K562 (cell line): ENCODE measurements at regions not wholly inside any gene's neighbourhood (a gene's known extent, or its start where the extent isn't known, plus 50 kb on each side); places are given as distances from the start of the nearest gene placed in this dataset.
"Not testable (repeated sequence)": the region's sequence is repeated elsewhere in the genome, so short reads cannot be mapped to it uniquely, and the experiment has no call there.

Experiments used
- ATAC-seq: fragments of 200-7000 bp; cut with Tn5 transposase; 3 replicates; pipeline ENCODE4 v1.9.1; 2020; ENCODE audit warnings: moderate library complexity
- BruUV-seq: library from RNA; stranded (reverse); fragments of 400-500 nt; replicated peaks from 2 replicates; lab custom pipeline; 2021; lab: Mats Ljungman, UMichigan
- CTCF ChIA-PET: fragments of 300-600 bp; formaldehyde crosslinking; extraction: SDS; loops from one replicate; lab custom pipeline; 2021; ENCODE audit warnings: low intra/inter-chr PET ratio; lab: Yijun Ruan, JAX
- POLR2A ChIA-PET: fragments of 300-600, 350-650 bp; sonication (Branson Sonifier 250); formaldehyde crosslinking; extraction: SDS; loops from one replicate; lab custom pipeline; 2021; ENCODE audit warnings: antibody characterized with exemption, inconsistent platforms; lab: Yijun Ruan, JAX
- DNase-seq, 4 experiments: peaks; one replicate each; pipeline versions ENCODE4 v3.0.0 to v3.0.0-alpha.2; 2011 to 2018; ENCODE audit warnings: low spot score in 3 of 4, mixed read lengths in 3 of 4; ENCODE audit errors: extremely low read depth in 1 of 4
- FAIRE-seq: peaks from 2 replicates; lab custom pipeline; 2011; peaks lifted over from hg19 to GRCh38; lab: Jason Lieb, UNC
- H2AFZ ChIP-seq: 2 replicates; pipeline ENCODE4 v1.6.0; 2011; ENCODE audit warnings: low read depth, low read length, control low read depth, inconsistent platforms
- H3K27ac ChIP-seq: fragments of 200-600 bp; 3 replicates; pipeline ENCODE4 v1.8.0; 2011; ENCODE audit warnings: low read depth, mild to moderate bottlenecking, control low read depth, inconsistent platforms, low read length, moderate library complexity, mixed read lengths; ENCODE audit errors: extremely low read depth
- H3K27me3 ChIP-seq, 2 experiments: fragments of 300-600 bp in 1 of 2; 2 replicates in 1 of 2; 3 replicates in 1 of 2; pipeline versions ENCODE4 v1.6.0 to v1.8.0; 2011; ENCODE audit warnings: inconsistent platforms in 2 of 2, low read length in 2 of 2, mild to moderate bottlenecking in 1 of 2, mixed read lengths in 1 of 2, moderate library complexity in 1 of 2; ENCODE audit not compliant: control insufficient read depth in 2 of 2, insufficient read depth in 2 of 2
- H3K36me3 ChIP-seq: fragments of 300-600 bp; 3 replicates; pipeline ENCODE4 v1.8.0; 2011; ENCODE audit warnings: mild to moderate bottlenecking, low read length, inconsistent platforms; ENCODE audit not compliant: control insufficient read depth, insufficient read depth
- H3K4me1 ChIP-seq, 2 experiments: fragments of 200-600 bp in 1 of 2; replicated peaks in 1 of 2; 2 replicates in 1 of 2; 3 replicates in 1 of 2; pipeline versions ENCODE4 v1.5.1 to v1.8.0; 2011; ENCODE audit warnings: inconsistent platforms in 2 of 2, low read length in 2 of 2, mild to moderate bottlenecking in 1 of 2, mixed read lengths in 1 of 2, moderate library complexity in 1 of 2; ENCODE audit not compliant: control insufficient read depth in 2 of 2, insufficient read depth in 2 of 2
- H3K4me2 ChIP-seq: 2 replicates; pipeline ENCODE4 v1.6.1; 2011; ENCODE audit warnings: low read length, control low read depth, inconsistent platforms, mixed read lengths; ENCODE audit not compliant: insufficient read depth
- H3K4me3 ChIP-seq: fragments of 200-600 bp; sonication (generic), shearing (Covaris generic); 2 replicates; pipeline ENCODE4 v1.5.1; 2016; ENCODE audit warnings: control low read depth, inconsistent platforms
- H3K79me2 ChIP-seq: fragments of 200-600 bp; 3 replicates; pipeline ENCODE4 v1.8.0; 2011; ENCODE audit warnings: low read length, inconsistent platforms; ENCODE audit not compliant: control insufficient read depth, insufficient read depth
- H3K9ac ChIP-seq, 2 experiments: 2 replicates each; pipeline versions ENCODE4 v1.6.0 to v1.6.1; 2011; ENCODE audit warnings: low read depth in 2 of 2, low read length in 2 of 2, control low read depth in 1 of 2, inconsistent platforms in 1 of 2, mild to moderate bottlenecking in 1 of 2, mixed read lengths in 1 of 2; ENCODE audit not compliant: insufficient read depth in 1 of 2
- H3K9me1 ChIP-seq: one replicate; pipeline ENCODE4 v1.6.0; 2011; ENCODE audit warnings: inconsistent platforms, mild to moderate bottlenecking, low read length, moderate library complexity; ENCODE audit not compliant: control insufficient read depth, insufficient read depth
- H3K9me3 ChIP-seq: replicated peaks from 2 replicates; pipeline ENCODE4 v1.5.1; 2011; ENCODE audit warnings: low read depth, low read length, inconsistent platforms; ENCODE audit not compliant: control insufficient read depth, insufficient read depth
- H4K20me1 ChIP-seq: replicated peaks from 2 replicates; pipeline ENCODE4 v1.6.1; 2011; ENCODE audit warnings: low read length, inconsistent platforms, mixed read lengths; ENCODE audit not compliant: control insufficient read depth, insufficient read depth
- ATF1 ChIP-seq, 2 experiments: fragments of 450-650 bp in 1 of 2; IDR thresholded peaks; 2 replicates each; pipeline ENCODE4 v1.6.1; 2016; ENCODE audit warnings: missing compliant biosample characterization in 1 of 2, missing genetic modification characterization in 1 of 2
- CEBPB ChIP-seq: fragments of 450-650 bp; IDR thresholded peaks from 2 replicates; pipeline ENCODE4 v1.6.1; 2016; ENCODE audit warnings: missing genetic modification characterization, missing compliant biosample characterization
- CREBBP ChIP-seq: IDR thresholded peaks from one replicate; pipeline ENCODE4 v1.6.1; 2012; ENCODE audit warnings: low read depth, mild to moderate bottlenecking, control low read depth, inconsistent platforms, low read length
- CXXC5 ChIP-seq: fragments of 250-450 bp; sonication (Bioruptor Pico); IDR thresholded peaks from 2 replicates; pipeline ENCODE4 v1.8.0; 2022; ENCODE audit warnings: inconsistent platforms, mild to moderate bottlenecking, moderate library complexity
- ETV1 ChIP-seq: fragments of 450-650 bp; conservative IDR thresholded peaks from 2 replicates; pipeline ENCODE4 v1.6.1; 2016; ENCODE audit warnings: missing genetic modification characterization, control low read depth, low read depth, missing compliant biosample characterization
- KLF6 ChIP-seq: fragments of 250-450 bp; sonication (Bioruptor Pico); IDR thresholded peaks from 2 replicates; pipeline ENCODE4 v1.4.0; 2020; ENCODE audit warnings: mild to moderate bottlenecking, moderate library complexity, borderline replicate concordance
- TAF1 ChIP-seq: IDR thresholded peaks from 2 replicates; pipeline ENCODE4 v1.6.1; 2011; ENCODE audit warnings: mild to moderate bottlenecking, low read length, moderate library complexity; ENCODE audit not compliant: insufficient read depth, control insufficient read depth, severe bottlenecking; ENCODE audit errors: extremely low read depth
- ZBTB9 ChIP-seq: fragments of 450-650 bp; formaldehyde crosslinking; IDR thresholded peaks from 2 replicates; pipeline ENCODE4 v1.4.0; 2020; ENCODE audit warnings: mild to moderate bottlenecking, moderate library complexity
- ZNF165 ChIP-seq: fragments of 250-450 bp; sonication (Bioruptor Pico); IDR thresholded peaks from 2 replicates; pipeline ENCODE4 v1.4.0; 2020; ENCODE audit warnings: borderline replicate concordance
- ZNF224 ChIP-seq: sonication (generic); formaldehyde crosslinking; IDR thresholded peaks from 2 replicates; pipeline ENCODE4 v1.8.0; 2022; ENCODE audit warnings: mild to moderate bottlenecking, missing genetic modification reagents
- ZNF395 ChIP-seq: fragments of 200-800 bp; sonication (Bioruptor generic); IDR thresholded peaks from 2 replicates; pipeline ENCODE4 v1.6.1; 2017; ENCODE audit warnings: missing genetic modification characterization, missing compliant biosample characterization
- ZNF589 ChIP-seq: fragments of 200-800 bp; sonication (Bioruptor generic); IDR thresholded peaks from 2 replicates; pipeline ENCODE4 v1.6.1; 2016; ENCODE audit warnings: low read depth, missing genetic modification characterization, missing compliant biosample characterization
- ZNF740 ChIP-seq, 3 experiments: fragments of 200-800 bp in 1 of 3; sonication (Bioruptor generic) in 1 of 3; sonication (generic) in 1 of 3; formaldehyde crosslinking in 1 of 3; IDR thresholded peaks; 2 replicates each; pipeline versions ENCODE4 v1.6.1 to v1.8.0; 2016 to 2022; ENCODE audit warnings: mild to moderate bottlenecking in 2 of 3, missing compliant biosample characterization in 2 of 3, missing genetic modification characterization in 2 of 3, missing genetic modification reagents in 1 of 3
- WGBS: fragments of 100-300 bp; shearing (Covaris generic); methylation state at CpG from one replicate; pipeline ENCODE4 v1.1.6; 2016; ENCODE audit warnings: low coverage, mixed read lengths; ENCODE audit not compliant: insufficient coverage; ENCODE audit errors: missing lambda C conversion rate; 5-methylcytosine and 5-hydroxymethylcytosine counted together
- in situ Hi-C: fragments of 300-500 bp; cut with MboI; formaldehyde crosslinking; loops from 4 replicates; pipeline ENCODE4 v1.15.0; 2018; ENCODE audit warnings: inconsistent platforms, mixed read lengths
- intact Hi-C: fragments of 100-400 bp; cut with micrococcal nuclease; formaldehyde crosslinking; loops from 2 replicates; pipeline ENCODE4 v1.14.2; 2022

GRCh38 chr6:90457867-90458259 is 129.0 kb downstream of the MAP3K7 start (continued):
- TF ChIP-seq TAF1 (peak; percentile 1), ZNF589 (peak; percentile 23; the same call in 1 of the 2 replicates), CREBBP (no peak), ZNF165 (CRISPR knock-in tag) (no peak)

GRCh38 chr6:90456997-90457866 is 129.6 kb downstream of the MAP3K7 start:
- BruUV-seq; H3K9me1 ChIP-seq; H3K36me3 ChIP-seq; intact Hi-C loops; H3K4me3 ChIP-seq; CTCF ChIA-PET; DNase-seq; H3K9me3 ChIP-seq; H3K27me3 ChIP-seq; H4K20me1 ChIP-seq; H3K79me2 ChIP-seq; in situ Hi-C loops; TF ChIP-seq ZNF740, ATF1 (CRISPR knock-in tag; IDR thresholded peaks at IDR 0.05): not testable (repeated sequence)
- Histone ChIP-seq H2AFZ (peak overlapping the region; percentile 94), H3K9ac (peak overlapping the region in 1 of 2 experiments; percentile 76; a peak in 2 of 4 replicates), H3K4me2 (peak overlapping the region; percentile 84), H3K4me1 (peaks cover 18 to 56% of the 10 kb centered on the region in 2 experiments), H3K27ac (peak overlapping the region; percentile 92)
- WGBS: 45% methylated on average over 17 of the region's 19 CpGs
- ATAC-seq (peak; percentile 47), FAIRE-seq (peak; percentile 37)
- POLR2A ChIA-PET: interaction anchor here (0.6 to 2.8 kb wide), 10 partner anchors 7 to 1057 kb away, joined by 3 to 13 read pairs (median 4); no protein-coding TSS in a partner anchor
- 0 out of 2 replicates have a peak, but pooled peaks have one; percentile 31 for TF ChIP-seq ZNF224 (CRISPR knock-in tag)
- TF ChIP-seq CXXC5 (CRISPR knock-in tag): peak; percentile 86
- TF ChIP-seq CEBPB (tag): 0 out of 2 replicates have a peak, but pooled peaks have one; percentile 9
- peak; percentile 60; the same call in 1 of the 2 replicates for TF ChIP-seq ETV1 (tag)
- TF ChIP-seq ZBTB9 (CRISPR knock-in tag): peak; percentile 39; the same call in 1 of the 2 replicates
- 0 out of 4 replicates have a peak, but pooled peaks of 1 of the 2 experiments have one; percentile 47 for TF ChIP-seq ZNF740 (tag; IDR thresholded peaks at IDR 0.05)
- peak; percentile 58 for TF ChIP-seq KLF6 (CRISPR knock-in tag)
- 0 out of 2 replicates have a peak, but pooled peaks have one; percentile 91 for TF ChIP-seq ZNF395 (CRISPR knock-in tag)
- TF ChIP-seq ATF1 (tag; IDR thresholded peaks at IDR 0.05): peak; percentile 30; the same call in 1 of the 2 replicates
